ENCODE measurements at regions not wholly inside any gene's neighbourhood (a gene's known extent, or its start where the extent isn't known, plus 50 kb on each side); places are given as distances from the start of the nearest gene placed in this dataset.

DNA sequence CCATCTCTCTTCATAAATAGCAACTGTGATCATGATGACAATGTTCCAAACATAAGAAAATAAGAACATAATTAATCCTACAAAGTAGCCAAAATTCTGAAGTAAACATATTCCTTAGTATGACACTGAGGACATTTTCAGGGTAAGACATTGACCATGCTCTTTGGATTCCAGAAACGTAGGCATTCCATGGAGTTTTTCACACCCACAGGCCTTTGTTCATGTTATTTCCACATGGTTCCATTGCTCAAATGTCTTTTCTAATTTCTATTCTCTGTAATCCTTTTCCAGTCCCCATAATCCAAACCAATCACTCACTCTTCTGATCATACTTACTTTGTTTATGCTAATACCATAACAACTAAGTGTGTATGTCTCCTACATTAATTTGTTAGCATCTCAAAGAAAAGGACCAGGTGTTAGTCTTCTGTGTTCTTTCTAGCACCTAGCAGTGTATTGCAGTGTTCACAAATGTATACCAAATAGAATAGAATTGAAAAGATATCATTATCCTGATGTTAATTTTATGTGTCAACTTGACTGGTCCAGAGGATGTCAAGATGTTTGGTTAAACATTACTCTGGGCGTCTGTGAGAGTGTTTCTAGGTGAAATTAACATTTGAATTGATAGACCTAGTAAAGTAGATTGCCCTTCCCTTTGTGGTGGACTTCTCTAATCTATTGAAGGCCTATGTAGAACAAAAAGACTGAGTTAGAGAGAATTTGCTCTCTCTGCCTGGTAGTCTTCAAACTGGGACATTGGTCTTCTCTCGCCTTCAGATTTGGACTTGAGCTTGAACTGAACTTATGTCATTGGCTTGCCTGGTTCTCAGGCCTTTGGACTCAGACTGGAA, 516.6 kb downstream of the PTPRC start (continued):
- TF ChIP-seq, protein P1, sequence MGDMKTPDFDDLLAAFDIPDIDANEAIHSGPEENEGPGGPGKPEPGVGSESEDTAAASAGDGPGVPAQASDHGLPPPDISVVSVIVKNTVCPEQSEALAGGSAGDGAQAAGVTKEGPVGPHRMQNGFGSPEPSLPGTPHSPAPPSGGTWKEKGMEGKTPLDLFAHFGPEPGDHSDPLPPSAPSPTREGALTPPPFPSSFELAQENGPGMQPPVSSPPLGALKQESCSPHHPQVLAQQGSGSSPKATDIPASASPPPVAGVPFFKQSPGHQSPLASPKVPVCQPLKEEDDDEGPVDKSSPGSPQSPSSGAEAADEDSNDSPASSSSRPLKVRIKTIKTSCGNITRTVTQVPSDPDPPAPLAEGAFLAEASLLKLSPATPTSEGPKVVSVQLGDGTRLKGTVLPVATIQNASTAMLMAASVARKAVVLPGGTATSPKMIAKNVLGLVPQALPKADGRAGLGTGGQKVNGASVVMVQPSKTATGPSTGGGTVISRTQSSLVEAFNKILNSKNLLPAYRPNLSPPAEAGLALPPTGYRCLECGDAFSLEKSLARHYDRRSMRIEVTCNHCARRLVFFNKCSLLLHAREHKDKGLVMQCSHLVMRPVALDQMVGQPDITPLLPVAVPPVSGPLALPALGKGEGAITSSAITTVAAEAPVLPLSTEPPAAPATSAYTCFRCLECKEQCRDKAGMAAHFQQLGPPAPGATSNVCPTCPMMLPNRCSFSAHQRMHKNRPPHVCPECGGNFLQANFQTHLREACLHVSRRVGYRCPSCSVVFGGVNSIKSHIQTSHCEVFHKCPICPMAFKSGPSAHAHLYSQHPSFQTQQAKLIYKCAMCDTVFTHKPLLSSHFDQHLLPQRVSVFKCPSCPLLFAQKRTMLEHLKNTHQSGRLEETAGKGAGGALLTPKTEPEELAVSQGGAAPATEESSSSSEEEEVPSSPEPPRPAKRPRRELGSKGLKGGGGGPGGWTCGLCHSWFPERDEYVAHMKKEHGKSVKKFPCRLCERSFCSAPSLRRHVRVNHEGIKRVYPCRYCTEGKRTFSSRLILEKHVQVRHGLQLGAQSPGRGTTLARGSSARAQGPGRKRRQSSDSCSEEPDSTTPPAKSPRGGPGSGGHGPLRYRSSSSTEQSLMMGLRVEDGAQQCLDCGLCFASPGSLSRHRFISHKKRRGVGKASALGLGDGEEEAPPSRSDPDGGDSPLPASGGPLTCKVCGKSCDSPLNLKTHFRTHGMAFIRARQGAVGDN (IDR thresholded peaks at IDR 0.05), result no peak
- TF ChIP-seq, protein P2, sequence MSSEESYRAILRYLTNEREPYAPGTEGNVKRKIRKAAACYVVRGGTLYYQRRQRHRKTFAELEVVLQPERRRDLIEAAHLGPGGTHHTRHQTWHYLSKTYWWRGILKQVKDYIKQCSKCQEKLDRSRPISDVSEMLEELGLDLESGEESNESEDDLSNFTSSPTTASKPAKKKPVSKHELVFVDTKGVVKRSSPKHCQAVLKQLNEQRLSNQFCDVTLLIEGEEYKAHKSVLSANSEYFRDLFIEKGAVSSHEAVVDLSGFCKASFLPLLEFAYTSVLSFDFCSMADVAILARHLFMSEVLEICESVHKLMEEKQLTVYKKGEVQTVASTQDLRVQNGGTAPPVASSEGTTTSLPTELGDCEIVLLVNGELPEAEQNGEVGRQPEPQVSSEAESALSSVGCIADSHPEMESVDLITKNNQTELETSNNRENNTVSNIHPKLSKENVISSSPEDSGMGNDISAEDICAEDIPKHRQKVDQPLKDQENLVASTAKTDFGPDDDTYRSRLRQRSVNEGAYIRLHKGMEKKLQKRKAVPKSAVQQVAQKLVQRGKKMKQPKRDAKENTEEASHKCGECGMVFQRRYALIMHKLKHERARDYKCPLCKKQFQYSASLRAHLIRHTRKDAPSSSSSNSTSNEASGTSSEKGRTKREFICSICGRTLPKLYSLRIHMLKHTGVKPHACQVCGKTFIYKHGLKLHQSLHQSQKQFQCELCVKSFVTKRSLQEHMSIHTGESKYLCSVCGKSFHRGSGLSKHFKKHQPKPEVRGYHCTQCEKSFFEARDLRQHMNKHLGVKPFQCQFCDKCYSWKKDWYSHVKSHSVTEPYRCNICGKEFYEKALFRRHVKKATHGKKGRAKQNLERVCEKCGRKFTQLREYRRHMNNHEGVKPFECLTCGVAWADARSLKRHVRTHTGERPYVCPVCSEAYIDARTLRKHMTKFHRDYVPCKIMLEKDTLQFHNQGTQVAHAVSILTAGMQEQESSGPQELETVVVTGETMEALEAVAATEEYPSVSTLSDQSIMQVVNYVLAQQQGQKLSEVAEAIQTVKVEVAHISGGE (CRISPR knock-in tag; IDR thresholded peaks at IDR 0.05), result no peak
- TF ChIP-seq, protein P3, sequence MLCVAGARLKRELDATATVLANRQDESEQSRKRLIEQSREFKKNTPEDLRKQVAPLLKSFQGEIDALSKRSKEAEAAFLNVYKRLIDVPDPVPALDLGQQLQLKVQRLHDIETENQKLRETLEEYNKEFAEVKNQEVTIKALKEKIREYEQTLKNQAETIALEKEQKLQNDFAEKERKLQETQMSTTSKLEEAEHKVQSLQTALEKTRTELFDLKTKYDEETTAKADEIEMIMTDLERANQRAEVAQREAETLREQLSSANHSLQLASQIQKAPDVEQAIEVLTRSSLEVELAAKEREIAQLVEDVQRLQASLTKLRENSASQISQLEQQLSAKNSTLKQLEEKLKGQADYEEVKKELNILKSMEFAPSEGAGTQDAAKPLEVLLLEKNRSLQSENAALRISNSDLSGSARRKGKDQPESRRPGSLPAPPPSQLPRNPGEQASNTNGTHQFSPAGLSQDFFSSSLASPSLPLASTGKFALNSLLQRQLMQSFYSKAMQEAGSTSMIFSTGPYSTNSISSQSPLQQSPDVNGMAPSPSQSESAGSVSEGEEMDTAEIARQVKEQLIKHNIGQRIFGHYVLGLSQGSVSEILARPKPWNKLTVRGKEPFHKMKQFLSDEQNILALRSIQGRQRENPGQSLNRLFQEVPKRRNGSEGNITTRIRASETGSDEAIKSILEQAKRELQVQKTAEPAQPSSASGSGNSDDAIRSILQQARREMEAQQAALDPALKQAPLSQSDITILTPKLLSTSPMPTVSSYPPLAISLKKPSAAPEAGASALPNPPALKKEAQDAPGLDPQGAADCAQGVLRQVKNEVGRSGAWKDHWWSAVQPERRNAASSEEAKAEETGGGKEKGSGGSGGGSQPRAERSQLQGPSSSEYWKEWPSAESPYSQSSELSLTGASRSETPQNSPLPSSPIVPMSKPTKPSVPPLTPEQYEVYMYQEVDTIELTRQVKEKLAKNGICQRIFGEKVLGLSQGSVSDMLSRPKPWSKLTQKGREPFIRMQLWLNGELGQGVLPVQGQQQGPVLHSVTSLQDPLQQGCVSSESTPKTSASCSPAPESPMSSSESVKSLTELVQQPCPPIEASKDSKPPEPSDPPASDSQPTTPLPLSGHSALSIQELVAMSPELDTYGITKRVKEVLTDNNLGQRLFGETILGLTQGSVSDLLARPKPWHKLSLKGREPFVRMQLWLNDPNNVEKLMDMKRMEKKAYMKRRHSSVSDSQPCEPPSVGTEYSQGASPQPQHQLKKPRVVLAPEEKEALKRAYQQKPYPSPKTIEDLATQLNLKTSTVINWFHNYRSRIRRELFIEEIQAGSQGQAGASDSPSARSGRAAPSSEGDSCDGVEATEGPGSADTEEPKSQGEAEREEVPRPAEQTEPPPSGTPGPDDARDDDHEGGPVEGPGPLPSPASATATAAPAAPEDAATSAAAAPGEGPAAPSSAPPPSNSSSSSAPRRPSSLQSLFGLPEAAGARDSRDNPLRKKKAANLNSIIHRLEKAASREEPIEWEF (IDR thresholded peaks at IDR 0.05; ENCODE audit: insufficient replicate concordance, low read depth, low read length), result no peak
- TF ChIP-seq MTA2 (IDR thresholded peaks at IDR 0.05; ENCODE audit: low read depth) (no peak), POLR2AphosphoS5 (IDR thresholded peaks at IDR 0.05; ENCODE audit: low read length) (no peak)
- TF ChIP-seq, protein P4, sequence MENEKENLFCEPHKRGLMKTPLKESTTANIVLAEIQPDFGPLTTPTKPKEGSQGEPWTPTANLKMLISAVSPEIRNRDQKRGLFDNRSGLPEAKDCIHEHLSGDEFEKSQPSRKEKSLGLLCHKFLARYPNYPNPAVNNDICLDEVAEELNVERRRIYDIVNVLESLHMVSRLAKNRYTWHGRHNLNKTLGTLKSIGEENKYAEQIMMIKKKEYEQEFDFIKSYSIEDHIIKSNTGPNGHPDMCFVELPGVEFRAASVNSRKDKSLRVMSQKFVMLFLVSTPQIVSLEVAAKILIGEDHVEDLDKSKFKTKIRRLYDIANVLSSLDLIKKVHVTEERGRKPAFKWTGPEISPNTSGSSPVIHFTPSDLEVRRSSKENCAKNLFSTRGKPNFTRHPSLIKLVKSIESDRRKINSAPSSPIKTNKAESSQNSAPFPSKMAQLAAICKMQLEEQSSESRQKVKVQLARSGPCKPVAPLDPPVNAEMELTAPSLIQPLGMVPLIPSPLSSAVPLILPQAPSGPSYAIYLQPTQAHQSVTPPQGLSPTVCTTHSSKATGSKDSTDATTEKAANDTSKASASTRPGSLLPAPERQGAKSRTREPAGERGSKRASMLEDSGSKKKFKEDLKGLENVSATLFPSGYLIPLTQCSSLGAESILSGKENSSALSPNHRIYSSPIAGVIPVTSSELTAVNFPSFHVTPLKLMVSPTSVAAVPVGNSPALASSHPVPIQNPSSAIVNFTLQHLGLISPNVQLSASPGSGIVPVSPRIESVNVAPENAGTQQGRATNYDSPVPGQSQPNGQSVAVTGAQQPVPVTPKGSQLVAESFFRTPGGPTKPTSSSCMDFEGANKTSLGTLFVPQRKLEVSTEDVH (IDR thresholded peaks at IDR 0.05; ENCODE audit: low read depth, partially characterized antibody), result no peak
- TF ChIP-seq, protein P5, sequence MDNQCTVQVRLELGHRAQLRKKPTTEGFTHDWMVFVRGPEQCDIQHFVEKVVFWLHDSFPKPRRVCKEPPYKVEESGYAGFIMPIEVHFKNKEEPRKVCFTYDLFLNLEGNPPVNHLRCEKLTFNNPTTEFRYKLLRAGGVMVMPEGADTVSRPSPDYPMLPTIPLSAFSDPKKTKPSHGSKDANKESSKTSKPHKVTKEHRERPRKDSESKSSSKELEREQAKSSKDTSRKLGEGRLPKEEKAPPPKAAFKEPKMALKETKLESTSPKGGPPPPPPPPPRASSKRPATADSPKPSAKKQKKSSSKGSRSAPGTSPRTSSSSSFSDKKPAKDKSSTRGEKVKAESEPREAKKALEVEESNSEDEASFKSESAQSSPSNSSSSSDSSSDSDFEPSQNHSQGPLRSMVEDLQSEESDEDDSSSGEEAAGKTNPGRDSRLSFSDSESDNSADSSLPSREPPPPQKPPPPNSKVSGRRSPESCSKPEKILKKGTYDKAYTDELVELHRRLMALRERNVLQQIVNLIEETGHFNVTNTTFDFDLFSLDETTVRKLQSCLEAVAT (IDR thresholded peaks at IDR 0.05), result no peak
